OCI-LY3 (cell line): ENCODE measurements at regions not wholly inside any gene's neighbourhood (a gene's known extent, or its start where the extent isn't known, plus 50 kb on each side); places are given as distances from the start of the nearest gene placed in this dataset.

Experiments
- EZH2phosphoT487 ChIP-seq: fragments of 200-600 bp; shearing (Covaris generic); IDR thresholded peaks from 2 replicates; pipeline ENCODE4 v1.6.1; 2018; ENCODE audit warnings: antibody characterized with exemption, mixed run types, low read depth
- TF ChIP-seq, protein P1 (sequence below): fragments of 200-600, 300-600 bp; sonication (generic); IDR thresholded peaks from 2 replicates; pipeline ENCODE4 v1.5.1; 2014; ENCODE audit warnings: antibody characterized with exemption, low read length, low read depth

DNA sequence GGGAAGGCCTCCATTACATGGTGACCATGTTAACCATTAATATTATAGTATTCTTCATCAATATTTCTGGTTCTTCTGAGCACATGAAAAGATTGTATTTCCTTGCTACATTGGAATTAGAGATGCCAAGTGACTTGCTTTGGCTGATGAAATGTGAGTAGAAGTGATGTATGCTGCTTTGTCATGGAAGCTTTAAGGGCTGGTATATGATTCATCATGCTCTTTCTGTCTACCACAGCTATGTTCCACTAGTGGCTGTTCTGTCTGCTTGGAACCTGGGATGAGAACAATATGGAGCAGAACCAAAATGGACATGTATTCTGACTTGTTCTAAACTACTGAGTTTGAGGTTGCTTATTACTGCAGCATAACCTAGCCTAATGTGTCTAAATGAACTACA, 163.3 kb downstream of the TM2D1 start:
- TF ChIP-seq, protein P1, sequence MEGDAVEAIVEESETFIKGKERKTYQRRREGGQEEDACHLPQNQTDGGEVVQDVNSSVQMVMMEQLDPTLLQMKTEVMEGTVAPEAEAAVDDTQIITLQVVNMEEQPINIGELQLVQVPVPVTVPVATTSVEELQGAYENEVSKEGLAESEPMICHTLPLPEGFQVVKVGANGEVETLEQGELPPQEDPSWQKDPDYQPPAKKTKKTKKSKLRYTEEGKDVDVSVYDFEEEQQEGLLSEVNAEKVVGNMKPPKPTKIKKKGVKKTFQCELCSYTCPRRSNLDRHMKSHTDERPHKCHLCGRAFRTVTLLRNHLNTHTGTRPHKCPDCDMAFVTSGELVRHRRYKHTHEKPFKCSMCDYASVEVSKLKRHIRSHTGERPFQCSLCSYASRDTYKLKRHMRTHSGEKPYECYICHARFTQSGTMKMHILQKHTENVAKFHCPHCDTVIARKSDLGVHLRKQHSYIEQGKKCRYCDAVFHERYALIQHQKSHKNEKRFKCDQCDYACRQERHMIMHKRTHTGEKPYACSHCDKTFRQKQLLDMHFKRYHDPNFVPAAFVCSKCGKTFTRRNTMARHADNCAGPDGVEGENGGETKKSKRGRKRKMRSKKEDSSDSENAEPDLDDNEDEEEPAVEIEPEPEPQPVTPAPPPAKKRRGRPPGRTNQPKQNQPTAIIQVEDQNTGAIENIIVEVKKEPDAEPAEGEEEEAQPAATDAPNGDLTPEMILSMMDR: no peak
- TF ChIP-seq EZH2phosphoT487: no peak
